Activated CD8-positive, alpha-beta memory T cell treated with anti-CD3 and anti-CD28 coated beads, Interleukin-2, amount 50 U/mL, for 24 hours (primary cell): ENCODE measurements at regions not wholly inside any gene's neighbourhood (a gene's known extent, or its start where the extent isn't known, plus 50 kb on each side); places are given as distances from the start of the nearest gene placed in this dataset.
A peak's percentile ranks its signal among the peaks of the same experiment; 100 is the strongest.

ENCODE experiments used
- DNase-seq: peaks from one replicate; pipeline ENCODE4 v3.0.0-alpha.2; 2020; ENCODE audit errors: extremely low read depth

DNA sequence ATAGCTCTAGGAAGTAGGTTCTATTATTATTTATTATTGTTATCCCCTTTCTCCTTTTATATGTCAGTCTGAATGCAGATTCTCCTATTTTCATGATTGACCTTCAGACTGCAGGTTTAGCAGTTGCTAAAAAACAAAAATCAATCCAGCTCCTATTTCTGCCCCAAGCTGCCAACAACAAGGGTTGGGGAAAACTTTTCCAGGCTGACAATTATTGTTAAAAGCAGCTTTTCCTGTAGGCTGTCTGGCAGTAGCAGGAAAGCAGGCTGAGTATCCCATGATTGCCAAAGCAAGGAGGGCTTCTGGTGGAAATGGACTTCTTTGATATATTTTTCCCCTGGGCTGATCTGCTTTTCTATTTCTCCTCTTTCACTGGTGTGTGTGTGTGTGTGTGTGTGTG lies 78.0 kb upstream of the CTLA4 start:
- DNase-seq: no peak

DNA sequence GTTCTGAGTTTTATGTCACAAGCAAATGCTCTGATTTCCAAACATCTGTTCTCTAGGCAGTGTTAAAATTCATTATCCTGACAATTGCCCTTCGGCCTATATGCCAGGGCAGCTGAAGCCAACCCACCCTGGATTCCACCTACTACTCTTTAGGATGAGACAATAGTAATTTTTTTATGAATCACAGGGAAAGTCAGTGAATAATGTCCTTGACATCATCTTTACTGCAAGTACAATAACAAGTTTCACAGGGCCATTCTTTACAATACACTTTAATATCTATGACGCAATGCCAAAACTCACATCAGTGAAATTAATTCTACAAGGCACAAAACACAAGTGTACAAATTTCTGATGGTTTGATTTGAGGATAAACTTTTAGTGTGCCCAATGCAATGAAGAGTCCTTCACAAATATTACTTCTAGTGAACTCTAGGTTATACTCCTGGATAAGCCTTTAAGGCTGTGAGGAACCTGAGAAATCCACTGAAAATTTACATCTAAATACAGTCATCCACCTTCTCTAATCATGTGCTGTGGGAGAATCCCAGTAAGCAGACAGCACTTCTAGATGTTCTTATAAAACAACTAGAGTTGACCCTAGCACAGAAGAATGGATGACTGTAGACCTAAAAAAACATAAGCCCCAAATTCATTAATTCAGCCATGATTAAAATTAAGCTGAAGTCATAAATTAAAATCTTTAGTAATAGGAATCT lies 77.3 kb upstream of the CTLA4 start:
- no peak for DNase-seq

DNA sequence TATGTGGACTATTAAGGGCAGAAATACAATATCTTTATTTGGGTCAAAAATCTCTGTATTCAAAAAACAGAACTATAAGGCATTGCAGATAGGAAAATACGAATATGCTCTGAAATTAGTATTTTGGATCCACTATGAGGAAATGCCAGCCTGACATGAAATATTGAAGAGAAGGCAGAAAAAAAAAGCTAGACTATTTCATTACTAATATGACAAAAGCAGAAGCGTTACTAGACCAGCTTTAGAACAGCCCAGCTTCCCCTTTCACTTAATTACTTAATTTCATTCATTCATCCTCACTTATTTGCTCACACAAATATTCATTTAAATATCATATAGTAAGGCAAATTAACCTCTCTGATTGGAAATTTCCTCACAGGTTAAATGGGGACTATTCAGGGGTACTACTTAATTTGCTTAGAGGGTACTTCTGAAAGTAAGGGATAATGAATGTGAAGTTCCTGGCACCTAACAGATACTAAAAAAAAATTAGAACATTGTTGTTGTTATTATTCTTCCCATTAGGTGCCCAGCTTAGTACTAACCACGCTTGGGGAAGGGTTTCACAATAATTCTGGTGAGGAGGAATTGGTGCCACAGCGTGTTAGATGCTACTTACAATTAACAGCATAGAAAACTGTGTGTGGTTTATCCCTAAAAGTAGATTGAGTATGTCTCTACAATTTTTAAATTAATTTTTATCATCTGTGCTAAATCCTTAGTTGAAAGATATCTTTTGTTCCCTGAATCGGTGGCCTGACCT lies 71.1 kb upstream of the CTLA4 start:
- no peak for DNase-seq

DNA sequence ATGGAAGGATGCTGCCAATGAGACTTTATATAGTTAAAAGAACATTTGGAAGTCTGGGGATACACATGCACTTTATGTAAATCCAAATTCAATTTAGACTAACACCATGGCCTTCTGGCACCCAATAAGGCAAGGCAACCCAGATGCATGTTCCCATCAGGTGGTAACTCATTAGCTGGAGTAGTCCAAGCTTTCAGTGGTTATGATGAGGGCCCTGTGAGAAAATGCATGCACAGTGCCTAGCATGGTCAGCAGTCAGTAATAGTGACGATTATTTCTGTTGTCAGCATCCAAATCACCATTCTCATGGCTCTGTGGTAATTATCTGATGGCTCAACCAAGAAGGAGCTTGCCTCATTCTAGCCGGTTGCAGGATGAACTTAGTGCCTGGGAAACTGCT lies 70.3 kb upstream of the CTLA4 start:
- DNase-seq: no peak

DNA sequence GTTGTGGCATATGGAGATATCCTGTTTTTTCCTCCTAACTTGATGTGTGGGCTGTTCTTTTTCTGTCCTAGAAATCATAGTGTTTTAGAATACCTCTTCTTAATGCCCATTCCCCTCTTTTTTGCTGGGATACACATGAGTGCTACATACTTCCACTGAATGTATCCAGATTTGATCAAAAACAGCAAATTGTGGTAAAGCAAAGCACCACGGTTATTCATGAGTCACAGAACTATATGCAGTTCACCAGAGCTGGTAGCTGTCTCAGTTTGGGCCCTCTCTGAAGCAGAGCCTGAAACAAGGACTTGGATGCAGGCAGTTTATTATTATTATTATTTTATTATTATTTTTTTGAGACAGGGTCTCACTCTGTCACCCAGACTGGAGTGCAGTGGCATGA lies 69.9 kb upstream of the CTLA4 start:
- DNase-seq: no peak

DNA sequence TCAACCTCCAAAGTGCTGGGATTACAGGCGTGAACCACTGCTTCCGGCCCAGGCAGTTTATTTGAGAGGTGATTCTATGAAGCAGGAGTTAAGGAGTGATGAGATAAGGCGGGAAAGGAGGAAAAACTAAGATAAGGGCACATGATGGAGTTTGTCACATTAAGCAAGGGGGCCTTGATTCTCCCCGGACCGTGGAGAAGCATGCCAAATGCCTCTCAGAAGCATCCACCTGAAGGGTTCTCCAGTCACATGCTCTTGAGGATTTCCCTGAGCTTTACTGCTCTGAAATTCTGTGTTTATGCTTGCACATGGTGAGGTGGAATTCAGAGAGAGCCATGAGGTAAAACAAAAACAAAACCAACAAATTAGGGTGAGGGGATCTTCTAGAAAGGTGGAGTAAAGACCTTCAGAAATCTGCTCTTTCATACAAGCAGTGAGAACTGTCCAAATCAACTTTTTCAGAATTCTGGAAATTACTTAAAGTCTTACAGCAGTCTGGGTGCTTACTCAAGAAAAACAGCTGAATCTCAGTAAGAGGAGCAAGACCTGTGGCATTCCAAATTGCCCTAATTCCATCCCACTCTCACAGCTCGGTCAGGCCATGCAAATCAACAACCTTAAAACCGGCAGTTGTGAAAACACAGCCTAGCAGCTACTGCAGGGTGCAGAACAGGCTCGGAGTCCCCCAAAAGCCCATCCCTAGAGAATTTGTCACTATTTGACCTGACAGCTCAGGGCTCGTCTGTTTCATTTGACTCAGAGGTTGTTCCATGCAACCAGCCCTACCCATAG lies 69.1 kb upstream of the CTLA4 start:
- no peak for DNase-seq

DNA sequence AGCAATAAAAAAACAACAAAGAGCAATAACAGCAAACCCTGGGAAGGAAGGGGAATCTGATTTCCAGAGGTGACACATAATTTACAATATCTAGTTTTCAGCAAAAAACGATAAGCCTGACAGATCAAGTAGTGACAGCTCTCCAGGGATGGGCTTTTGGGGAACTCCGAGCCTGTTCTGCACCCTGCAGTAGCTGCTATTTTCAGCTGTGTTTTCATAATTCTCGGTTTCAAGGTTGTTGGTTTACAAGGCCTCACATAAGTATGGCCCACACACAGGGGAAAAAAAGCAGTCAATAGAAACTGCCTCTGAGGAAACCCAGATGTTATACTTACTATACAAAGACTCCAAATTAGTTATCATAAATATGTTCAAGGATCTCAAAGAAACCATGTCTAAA lies 67.7 kb upstream of the CTLA4 start:
- no peak for DNase-seq

DNA sequence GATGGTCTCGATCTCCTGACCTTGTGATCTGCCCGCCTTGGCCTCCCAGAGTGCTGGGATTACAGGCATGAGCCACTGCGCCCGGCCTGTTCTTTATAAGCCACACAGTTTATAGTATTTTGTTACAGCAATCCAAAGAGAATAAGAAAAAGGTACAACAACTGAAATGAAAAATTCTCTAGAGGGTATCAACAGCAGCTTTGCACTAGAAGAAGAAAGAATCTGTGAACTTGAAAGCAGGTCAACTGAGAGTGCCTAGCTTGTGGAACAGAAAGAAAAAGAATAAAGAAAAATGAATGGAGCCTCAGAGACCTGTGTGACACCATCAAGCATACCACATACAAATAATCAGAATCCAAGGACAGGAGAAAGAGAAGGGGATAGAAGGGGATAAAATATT lies 66.8 kb upstream of the CTLA4 start:
- DNase-seq: no peak

DNA sequence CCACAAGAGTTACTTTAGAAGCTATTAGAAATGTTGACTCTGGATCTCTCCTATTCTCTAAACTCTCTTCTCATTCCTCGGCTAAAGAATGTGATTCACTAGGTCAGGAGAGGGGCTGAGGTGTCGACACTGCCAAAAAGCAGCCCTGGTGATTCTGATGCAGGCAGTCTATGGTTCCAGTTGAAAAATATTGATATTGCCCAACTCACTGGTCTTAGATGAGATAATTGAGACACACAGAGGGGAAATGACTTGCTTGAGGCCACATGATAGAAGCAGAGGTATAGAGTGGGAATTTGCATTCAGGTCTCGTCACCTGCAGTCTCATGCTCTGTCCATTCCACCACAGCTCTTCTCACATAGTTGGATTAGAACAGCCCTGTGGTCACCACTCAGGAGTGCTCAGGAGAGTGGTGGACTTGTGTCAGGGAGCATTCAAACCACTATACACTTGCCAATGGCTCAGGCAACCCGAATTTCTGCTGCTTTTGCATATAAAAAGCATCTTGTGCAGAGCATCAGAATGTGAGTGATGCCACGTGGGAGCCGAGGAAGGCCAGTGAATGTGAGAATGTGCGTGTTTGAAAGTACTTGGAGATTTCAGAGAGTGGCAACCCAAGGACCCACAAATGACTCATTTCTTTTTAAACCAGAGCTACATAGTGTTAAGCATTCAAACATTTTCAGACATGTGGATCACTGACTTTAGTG lies 65.1 kb upstream of the CTLA4 start:
- DNase-seq: no peak

DNA sequence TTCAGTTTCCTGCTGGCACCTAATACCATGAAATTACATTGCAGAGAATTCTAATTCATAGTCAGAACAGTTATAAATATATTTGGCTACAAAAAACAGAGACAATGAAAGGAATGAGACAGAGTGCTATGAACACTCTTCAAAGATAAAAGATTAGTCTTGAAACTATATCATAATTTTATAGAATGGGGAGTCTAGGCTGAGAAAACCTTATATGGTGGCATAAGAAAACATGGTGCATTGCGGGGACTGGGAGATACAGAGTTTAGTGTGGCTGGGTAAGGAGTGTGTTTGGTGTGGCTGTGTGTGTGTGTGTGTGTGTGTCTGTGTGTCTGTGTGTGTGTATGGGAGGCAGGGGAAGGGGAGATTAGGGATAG lies 64.5 kb upstream of the CTLA4 start:
- no peak for DNase-seq

DNA sequence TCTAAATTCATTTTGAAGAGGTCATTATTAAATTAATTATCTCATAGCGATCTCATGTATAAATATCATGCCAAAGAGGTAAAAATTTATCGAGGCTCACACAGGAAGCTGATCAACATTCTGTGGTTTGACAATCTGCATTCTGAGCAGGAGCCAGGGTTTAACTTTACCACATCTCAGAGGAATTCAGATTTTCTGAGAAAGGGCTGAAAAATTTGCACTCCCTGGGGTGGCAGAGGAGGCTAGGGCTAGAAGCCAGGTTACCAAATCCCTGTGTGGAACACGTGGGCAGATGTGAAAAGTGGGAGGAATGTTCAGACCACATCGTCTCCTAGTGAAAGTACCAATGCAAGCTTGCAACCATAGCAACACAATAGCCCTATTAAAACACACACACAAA lies 63.5 kb upstream of the CTLA4 start:
- no peak for DNase-seq

DNA sequence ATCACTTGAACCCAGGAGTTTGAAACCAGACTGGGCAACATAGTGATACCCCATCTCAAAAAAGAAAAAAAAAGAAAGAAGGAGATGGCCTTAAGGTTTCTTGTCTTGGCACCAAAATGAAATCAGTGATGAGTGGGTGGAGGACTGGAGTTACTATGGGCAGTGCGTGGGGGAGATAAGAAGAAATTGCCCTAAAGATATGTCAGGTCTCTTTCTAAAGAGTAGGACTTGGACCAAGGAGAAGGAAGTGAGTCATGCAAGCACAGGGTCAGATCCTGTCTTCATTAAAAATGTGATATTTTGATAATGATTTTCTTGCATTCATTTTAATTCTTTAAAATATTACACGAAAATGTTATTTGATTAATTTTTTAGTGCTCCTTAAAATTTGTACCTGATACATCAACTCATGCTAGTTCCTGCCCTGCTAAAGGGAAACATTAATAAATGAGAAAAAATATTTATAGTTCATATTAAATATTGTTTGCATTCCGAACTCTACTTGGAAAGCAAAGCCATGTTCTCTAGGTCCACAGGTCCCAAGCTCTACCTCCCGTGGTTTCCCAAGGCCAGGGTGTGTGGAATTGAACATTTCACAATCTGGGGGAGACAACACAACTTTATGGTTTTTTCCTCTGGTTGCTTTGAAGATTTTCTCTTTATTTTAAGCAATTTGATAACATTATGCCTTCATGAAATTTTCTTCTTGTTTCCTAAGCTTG lies 62.6 kb upstream of the CTLA4 start:
- no peak for DNase-seq

DNA sequence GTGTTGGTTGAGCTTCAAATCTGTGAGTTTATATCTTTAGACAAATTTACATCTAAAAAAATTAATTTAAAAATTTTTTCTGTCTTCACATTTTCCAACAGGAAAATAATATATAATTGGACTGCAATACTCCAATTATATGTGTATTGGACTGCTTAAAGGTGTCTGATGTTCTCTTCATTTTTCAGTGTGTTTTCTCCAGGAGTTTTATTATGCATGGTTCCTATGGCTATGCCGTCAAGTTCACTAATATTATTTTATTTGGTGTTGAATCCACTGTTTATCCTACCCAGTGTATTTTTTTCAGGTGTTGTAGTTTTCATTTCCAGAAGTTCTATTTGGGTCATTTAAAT lies 62.1 kb upstream of the CTLA4 start:
- DNase-seq: no peak

DNA sequence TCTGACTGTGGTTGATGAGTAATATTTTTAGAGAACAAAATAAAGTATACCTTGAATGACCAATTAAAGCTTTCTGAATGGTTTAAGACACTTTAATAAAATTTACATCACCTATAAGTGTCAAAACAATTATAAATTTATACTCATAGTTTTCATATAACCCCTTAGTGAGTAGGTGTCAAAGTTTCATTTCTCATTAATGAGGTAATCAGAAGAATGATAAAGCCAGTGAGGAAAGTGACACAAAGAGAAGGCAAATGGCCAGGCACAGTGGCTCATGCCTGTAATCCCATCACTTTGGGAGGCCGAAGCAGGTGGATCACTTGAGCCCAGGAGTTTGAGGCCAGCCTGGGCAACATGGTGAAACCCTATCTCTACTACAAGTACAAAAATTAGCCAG lies 60.8 kb upstream of the CTLA4 start:
- no peak for DNase-seq

DNA sequence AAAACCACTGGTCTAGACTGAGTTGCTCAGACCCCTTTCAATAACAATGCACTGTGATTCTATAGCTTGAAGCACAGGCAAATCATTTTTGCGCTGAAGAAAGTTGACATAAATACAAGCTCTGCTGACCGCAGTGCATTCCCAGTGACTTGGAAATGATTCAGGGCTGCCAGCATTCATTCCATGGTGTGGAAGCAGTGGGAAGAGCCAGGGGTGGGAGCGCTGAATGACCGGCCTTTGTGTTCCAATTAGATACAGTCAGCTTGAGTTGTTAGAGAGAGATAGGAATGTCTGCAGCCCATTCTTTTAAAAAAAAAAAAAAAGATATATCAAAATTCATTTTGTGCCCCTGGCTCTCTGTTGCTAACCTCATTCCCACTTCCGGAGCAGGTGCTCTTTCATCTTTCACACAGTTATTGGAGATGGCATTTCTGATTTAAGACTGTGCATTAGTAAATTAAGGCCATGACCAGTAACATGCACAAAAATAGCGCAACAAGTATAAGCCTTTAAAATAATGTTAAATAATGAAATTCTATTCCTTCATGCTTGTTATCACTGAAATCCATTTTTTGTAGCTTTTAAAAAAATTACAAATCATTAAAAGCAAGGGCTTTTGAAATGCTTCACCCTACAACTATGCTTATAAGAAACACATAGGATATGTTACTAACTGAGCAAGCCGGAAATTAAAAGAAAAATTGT lies 59.4 kb upstream of the CTLA4 start:
- DNase-seq: no peak

DNA sequence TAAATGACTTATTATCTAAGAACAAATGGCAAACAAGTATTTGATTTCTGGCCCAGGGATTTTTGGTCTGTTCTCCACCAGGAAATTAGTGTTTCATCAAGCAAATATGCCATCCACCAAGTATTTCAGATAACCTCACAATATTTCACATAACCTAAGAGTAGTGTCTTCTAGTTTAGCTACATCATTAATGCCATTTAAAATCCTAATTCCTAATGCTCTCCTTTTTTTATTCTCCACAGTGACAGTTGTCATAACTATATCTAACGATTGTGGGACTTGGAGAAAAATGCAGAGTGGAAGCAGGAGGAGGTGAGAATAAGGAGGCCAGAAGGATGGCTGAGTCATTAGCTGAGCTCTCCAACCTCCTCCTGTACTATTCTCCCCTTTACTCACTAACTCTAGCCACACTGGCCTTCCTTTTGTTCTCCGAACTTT lies 58.5 kb upstream of the CTLA4 start:
- DNase-seq: no peak

DNA sequence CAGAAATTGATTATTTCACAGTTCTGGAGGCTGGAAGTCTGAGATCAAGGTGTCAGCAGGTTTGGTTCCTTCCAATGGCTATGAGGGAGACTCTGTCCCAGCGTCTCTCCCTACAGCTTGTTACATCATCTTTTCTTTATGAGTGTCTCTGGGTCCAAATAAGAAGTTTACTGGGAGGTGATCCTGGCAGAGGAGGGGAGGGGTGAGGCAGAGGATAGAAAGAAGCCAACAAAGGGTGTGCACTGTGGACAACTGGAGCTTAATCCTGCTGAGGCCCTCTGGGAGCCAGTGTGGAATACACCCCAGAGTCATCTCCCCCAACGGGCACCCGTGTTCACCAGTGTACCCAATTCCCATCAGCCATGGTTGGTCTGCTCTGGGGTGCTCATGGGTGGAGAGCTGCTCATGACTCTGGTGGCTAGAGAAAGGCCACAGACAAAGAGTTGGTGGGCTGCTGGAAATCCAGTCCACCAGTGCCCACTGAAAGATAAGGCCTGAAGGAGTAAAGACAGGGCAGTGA lies 57.5 kb upstream of the CTLA4 start:
- DNase-seq: no peak

DNA sequence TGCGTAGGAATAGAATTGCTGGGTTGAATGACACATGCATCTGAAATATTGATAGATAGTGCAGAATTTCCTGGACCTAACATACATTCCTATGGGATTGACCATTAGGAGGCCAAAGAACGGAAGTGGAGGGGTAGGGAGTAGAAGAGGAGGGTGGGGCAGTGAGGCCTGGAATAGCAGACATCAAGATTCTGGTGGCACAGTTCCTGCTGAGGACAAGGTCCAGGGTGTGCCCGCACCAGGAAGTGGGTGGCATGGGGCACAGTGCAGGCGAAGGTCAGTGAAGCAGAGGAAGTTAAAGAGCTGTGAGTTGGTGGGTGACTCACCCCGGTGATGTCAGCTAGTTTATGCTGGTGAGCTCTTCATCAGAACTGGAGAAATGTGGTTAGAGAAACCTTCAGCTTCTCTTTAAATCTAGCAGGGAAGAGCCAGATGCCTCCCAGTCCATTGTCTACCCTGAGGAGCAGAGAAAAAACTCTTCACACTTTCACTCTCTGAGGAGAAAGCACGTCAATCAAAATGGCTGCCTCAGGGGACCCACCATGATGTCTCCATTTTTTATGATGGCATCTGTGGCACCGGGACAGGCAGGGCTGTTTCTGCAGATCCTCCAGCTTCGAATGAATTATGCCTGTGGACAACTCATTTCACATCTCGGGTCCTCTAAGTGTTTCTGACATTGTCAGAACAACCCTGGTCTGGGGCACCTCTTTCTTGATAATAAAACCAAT lies 55.9 kb upstream of the CTLA4 start:
- DNase-seq: peak; percentile 50

DNA sequence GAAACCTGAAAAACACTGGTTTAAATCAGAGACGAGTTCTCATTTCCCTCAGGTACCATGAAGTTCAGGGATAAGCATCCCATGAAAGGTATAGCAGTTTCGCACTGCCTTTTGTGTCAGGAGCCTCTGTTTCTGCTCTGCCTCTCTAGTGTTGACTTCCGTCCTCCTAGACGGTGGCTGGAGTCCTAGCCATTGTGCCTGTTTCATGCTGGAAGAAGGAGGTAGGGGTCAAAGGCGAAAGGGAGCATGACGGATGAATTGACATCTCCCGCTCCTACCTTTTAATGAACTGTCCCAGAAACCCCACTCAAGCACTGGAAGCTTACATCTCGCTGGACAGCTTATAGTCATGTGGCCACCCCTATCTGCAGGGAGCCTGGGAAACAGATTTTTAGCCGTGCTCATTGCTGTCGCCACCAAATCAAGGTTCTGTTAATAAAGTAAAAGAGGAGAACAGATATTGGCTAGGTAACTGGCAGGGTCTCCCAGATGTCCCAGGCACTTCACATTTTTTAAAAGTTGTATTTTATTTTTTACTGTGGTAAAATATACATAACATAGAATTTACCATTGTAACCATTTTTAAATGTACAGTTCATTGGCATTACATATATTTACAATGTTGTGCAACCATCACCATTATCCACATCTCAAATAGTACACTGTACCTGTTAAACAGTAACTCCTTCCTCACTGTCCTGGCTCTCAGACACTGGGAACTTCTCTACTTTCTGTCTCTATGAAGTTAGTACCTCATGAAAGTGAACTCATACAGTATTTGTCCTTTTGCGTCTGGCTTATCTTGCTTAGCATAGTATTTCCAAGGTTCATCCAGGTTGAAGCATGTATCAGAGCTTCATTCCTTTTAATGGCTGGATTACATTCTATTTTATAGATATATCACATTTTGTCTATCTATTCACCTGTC lies 55.0 kb upstream of the CTLA4 start:
- no peak for DNase-seq
